Uterus (tissue), 2 donors: ENCODE measurements at regions not wholly inside any gene's neighbourhood (a gene's known extent, or its start where the extent isn't known, plus 50 kb on each side); places are given as distances from the start of the nearest gene placed in this dataset.

Source experiments
- POLR2A ChIP-seq, 2 donors: fragments of 450-650 bp; IDR thresholded peaks; one replicate each; pipeline ENCODE4 v1.6.1; 2016; ENCODE audit warnings: antibody characterized with exemption in 2 of 2, mild to moderate bottlenecking in 1 of 2, moderate library complexity in 1 of 2
- TF ChIP-seq, protein P1 (sequence below), 4 experiments: fragments of 200-600 bp in 2 of 4; fragments of 450-650 bp in 2 of 4; sonication (generic) in 2 of 4; IDR thresholded peaks; one replicate each; pipeline ENCODE4 v1.5.1; 2016 to 2019; ENCODE audit warnings: antibody characterized with exemption in 4 of 4, mild to moderate bottlenecking in 2 of 4, moderate library complexity in 1 of 4

DNA sequence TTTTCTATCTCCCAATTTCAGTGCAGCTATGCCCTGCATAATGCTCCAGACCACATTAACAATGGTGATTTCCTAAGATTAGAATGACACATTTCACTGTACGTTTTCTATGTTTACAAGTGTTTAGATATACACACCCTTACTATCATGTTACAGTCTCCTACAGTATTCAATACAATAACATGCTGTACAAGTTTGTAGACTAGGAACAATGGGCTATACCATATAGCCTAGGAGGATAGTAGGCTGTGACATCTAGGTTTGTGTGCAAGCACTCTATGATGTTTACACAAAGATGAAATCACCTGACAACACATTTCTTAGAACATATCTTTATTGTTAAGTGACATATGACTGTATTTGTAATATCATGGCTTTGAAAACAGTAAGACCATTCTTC lies 1435.6 kb upstream of the NUDT12 start:
- TF ChIP-seq, protein P1, sequence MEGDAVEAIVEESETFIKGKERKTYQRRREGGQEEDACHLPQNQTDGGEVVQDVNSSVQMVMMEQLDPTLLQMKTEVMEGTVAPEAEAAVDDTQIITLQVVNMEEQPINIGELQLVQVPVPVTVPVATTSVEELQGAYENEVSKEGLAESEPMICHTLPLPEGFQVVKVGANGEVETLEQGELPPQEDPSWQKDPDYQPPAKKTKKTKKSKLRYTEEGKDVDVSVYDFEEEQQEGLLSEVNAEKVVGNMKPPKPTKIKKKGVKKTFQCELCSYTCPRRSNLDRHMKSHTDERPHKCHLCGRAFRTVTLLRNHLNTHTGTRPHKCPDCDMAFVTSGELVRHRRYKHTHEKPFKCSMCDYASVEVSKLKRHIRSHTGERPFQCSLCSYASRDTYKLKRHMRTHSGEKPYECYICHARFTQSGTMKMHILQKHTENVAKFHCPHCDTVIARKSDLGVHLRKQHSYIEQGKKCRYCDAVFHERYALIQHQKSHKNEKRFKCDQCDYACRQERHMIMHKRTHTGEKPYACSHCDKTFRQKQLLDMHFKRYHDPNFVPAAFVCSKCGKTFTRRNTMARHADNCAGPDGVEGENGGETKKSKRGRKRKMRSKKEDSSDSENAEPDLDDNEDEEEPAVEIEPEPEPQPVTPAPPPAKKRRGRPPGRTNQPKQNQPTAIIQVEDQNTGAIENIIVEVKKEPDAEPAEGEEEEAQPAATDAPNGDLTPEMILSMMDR (IDR thresholded peaks at IDR 0.05): no peak
- TF ChIP-seq POLR2A (IDR thresholded peaks at IDR 0.05): no peak
